ENCODE measurements at regions not wholly inside any gene's neighbourhood (a gene's known extent, or its start where the extent isn't known, plus 50 kb on each side); places are given as distances from the start of the nearest gene placed in this dataset.

DNA sequence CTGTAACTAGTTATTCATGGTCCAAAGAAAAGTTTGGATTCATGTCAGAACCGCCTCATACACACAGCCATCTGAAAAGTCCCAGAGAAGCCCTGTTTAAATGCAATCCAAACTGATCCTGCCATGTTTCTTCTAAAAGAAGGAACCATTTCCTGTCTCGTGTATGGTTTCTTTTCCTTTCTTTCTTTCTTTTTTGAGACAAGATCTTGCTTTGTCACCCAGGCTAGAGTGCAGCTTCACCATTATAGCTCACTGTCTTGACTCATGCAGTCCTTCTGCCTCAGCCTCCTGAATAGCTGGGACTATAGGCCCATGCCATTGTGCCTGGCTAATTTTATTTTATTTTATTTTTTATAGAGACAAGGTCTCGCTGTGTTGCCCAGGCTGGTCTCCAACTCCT is 77.4 kb upstream of the NSMCE3 start:
- CTCF ChIA-PET = interaction anchor here (1.2 kb wide), 1 partner anchor 207 kb away, joined by 3 read pairs; no protein-coding TSS in a partner anchor
- TF ChIP-seq, protein P1, sequence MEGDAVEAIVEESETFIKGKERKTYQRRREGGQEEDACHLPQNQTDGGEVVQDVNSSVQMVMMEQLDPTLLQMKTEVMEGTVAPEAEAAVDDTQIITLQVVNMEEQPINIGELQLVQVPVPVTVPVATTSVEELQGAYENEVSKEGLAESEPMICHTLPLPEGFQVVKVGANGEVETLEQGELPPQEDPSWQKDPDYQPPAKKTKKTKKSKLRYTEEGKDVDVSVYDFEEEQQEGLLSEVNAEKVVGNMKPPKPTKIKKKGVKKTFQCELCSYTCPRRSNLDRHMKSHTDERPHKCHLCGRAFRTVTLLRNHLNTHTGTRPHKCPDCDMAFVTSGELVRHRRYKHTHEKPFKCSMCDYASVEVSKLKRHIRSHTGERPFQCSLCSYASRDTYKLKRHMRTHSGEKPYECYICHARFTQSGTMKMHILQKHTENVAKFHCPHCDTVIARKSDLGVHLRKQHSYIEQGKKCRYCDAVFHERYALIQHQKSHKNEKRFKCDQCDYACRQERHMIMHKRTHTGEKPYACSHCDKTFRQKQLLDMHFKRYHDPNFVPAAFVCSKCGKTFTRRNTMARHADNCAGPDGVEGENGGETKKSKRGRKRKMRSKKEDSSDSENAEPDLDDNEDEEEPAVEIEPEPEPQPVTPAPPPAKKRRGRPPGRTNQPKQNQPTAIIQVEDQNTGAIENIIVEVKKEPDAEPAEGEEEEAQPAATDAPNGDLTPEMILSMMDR (IDR thresholded peaks at IDR 0.05; ENCODE audit: low read depth, low read length) = no peak
- POLR2A ChIA-PET = no interaction called here
- DNase-seq (ENCODE audit: low read depth, low spot score) = no peak
- no peaks in the 10 kb centered on the region for H3K9me3 ChIP-seq (ENCODE audit: control insufficient read depth, insufficient read depth, low read length)
- no peak overlapping the region for H3K27ac ChIP-seq (ENCODE audit: low read depth, low read length)
- H3K4me3 ChIP-seq (ENCODE audit: low read depth, low read length) = no peak overlapping the region
- peaks cover 2% of the 10 kb centered on the region for H3K27me3 ChIP-seq (ENCODE audit: control insufficient read depth, insufficient read depth, low read length)

- POLR2A ChIA-PET = no interaction called here
- CTCF ChIA-PET = interaction anchor here (1.2 kb wide), 1 partner anchor 206 kb away, joined by 3 read pairs; no protein-coding TSS in a partner anchor
- no peak for DNase-seq (ENCODE audit: low read depth, low spot score)
- Histone ChIP-seq H3K27me3 (ENCODE audit: control insufficient read depth, insufficient read depth, low read length) (peaks cover 4% of the 10 kb centered on the region), H3K4me3 (ENCODE audit: low read depth, low read length) (no peak overlapping the region), H3K27ac (ENCODE audit: low read depth, low read length) (no peak overlapping the region), H3K9me3 (ENCODE audit: control insufficient read depth, insufficient read depth, low read length) (no peaks in the 10 kb centered on the region)
- TF ChIP-seq, protein P1 (IDR thresholded peaks at IDR 0.05; ENCODE audit: low read depth, low read length) = no peak
These were observed 76.2 kb upstream of the NSMCE3 start for GRCh38 chr15:29345549-29346525.

DNA sequence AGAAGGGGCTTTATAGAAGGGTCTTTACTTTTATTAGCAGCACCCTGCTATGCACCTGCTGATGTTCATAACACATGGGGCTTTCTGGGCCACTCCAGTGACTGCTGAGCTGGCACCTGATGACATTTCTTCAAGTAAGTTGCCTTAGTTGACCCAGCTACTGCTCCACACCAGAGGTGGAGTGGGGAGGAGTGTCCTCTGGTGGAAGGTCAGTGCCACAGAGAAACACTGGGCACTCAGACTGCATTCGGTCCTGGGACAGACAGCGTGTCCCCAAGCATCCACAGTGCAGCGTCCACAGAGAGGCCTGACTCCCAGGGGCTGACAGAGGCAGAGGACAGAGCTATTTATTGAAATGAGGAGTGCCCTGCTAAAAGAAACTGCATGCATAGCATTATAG is 74.9 kb upstream of the NSMCE3 start:
- TF ChIP-seq, protein P1 (IDR thresholded peaks at IDR 0.05; ENCODE audit: low read depth, low read length) = no peak
- no peak for DNase-seq (ENCODE audit: low read depth, low spot score)
- H3K27me3 ChIP-seq (ENCODE audit: control insufficient read depth, insufficient read depth, low read length) = peaks cover 7% of the 10 kb centered on the region
- CTCF ChIA-PET = no interaction called here
- no peak overlapping the region for H3K27ac ChIP-seq (ENCODE audit: low read depth, low read length)
- H3K9me3 ChIP-seq (ENCODE audit: control insufficient read depth, insufficient read depth, low read length) = no peaks in the 10 kb centered on the region
- no peak overlapping the region for H3K4me3 ChIP-seq (ENCODE audit: low read depth, low read length)
- POLR2A ChIA-PET = no interaction called here

GRCh38 chr15:29343229-29343628 is 73.6 kb upstream of the NSMCE3 start:
- no peak overlapping the region for H3K27ac ChIP-seq (ENCODE audit: low read depth, low read length)
- TF ChIP-seq, protein P1 (IDR thresholded peaks at IDR 0.05; ENCODE audit: low read depth, low read length) = no peak
- CTCF ChIA-PET = interaction anchor here (0.6 kb wide), 1 partner anchor 189 kb away, joined by 4 read pairs; no protein-coding TSS in a partner anchor
- H3K9me3 ChIP-seq (ENCODE audit: control insufficient read depth, insufficient read depth, low read length) = no peaks in the 10 kb centered on the region
- no peak for DNase-seq (ENCODE audit: low read depth, low spot score)
- H3K4me3 ChIP-seq (ENCODE audit: low read depth, low read length) = no peak overlapping the region
- POLR2A ChIA-PET = no interaction called here
- peaks cover 7% of the 10 kb centered on the region for H3K27me3 ChIP-seq (ENCODE audit: control insufficient read depth, insufficient read depth, low read length)

DNA sequence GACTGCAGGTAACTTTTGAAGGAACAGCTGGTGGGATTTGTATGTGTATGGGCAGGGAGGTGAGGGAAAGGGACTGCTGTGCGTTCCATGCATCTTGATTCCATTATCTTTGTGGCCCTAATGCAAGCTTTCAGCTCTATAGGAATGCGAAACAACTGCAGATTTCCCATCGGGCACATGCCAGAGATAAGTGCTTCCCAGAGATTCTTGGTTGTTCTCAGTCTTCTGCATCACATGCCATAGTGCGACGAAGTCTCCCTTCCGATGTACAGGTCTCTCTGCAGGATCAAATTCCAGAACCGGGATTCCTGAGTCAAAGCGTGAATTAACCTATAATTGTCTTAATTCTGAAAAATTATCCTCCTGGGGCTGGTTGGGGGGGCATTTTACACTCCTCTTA is 72.6 kb upstream of the NSMCE3 start:
- CTCF ChIA-PET = no interaction called here
- TF ChIP-seq, protein P1 (IDR thresholded peaks at IDR 0.05; ENCODE audit: low read depth, low read length) = no peak
- DNase-seq (ENCODE audit: low read depth, low spot score) = no peak
- H3K9me3 ChIP-seq (ENCODE audit: control insufficient read depth, insufficient read depth, low read length) = no peaks in the 10 kb centered on the region
- H3K27ac ChIP-seq (ENCODE audit: low read depth, low read length) = no peak overlapping the region
- no peak overlapping the region for H3K4me3 ChIP-seq (ENCODE audit: low read depth, low read length)
- peaks cover 7% of the 10 kb centered on the region for H3K27me3 ChIP-seq (ENCODE audit: control insufficient read depth, insufficient read depth, low read length)
- POLR2A ChIA-PET = no interaction called here
